H1 (cell line): ENCODE measurements at regions not wholly inside any gene's neighbourhood (a gene's known extent, or its start where the extent isn't known, plus 50 kb on each side); places are given as distances from the start of the nearest gene placed in this dataset.

Source experiments
- EP300 ChIP-seq, 2 experiments: IDR thresholded peaks; 1 replicate in 1 of 2; 2 replicates in 1 of 2; pipeline ENCODE4 v1.6.1; 2011 to 2012; ENCODE audit warnings: low read depth in 2 of 2, low read length in 2 of 2, mild to moderate bottlenecking in 2 of 2, borderline replicate concordance in 1 of 2, inconsistent platforms in 1 of 2, moderate library complexity in 1 of 2
- POLR2AphosphoS5 ChIP-seq: IDR thresholded peaks from 2 replicates; pipeline ENCODE4 v1.6.1; 2011; ENCODE audit warnings: low read depth, low read length
- POU5F1 ChIP-seq: IDR thresholded peaks from 2 replicates; pipeline ENCODE4 v1.6.1; 2011; ENCODE audit warnings: low read depth, mild to moderate bottlenecking, low read length, moderate library complexity
- RNF2 ChIP-seq: fragments of 200-900, 300-1000 bp; sonication (generic); IDR thresholded peaks from 2 replicates; pipeline ENCODE4 v1.7.1; 2016; ENCODE audit warnings: borderline replicate concordance, low read depth, mild to moderate bottlenecking, antibody characterized with exemption, low read length; ENCODE audit not compliant: poor library complexity, severe bottlenecking; ENCODE audit errors: missing control alignments
- SRF ChIP-seq: IDR thresholded peaks from 2 replicates; pipeline ENCODE4 v1.6.1; 2011; ENCODE audit warnings: mild to moderate bottlenecking, low read depth, low read length, moderate library complexity
- TAF7 ChIP-seq: optimal IDR thresholded peaks from 2 replicates; pipeline ENCODE3; 2011; ENCODE audit warnings: low read depth, mild to moderate bottlenecking, inconsistent platforms, low read length, moderate library complexity, borderline replicate concordance

DNA sequence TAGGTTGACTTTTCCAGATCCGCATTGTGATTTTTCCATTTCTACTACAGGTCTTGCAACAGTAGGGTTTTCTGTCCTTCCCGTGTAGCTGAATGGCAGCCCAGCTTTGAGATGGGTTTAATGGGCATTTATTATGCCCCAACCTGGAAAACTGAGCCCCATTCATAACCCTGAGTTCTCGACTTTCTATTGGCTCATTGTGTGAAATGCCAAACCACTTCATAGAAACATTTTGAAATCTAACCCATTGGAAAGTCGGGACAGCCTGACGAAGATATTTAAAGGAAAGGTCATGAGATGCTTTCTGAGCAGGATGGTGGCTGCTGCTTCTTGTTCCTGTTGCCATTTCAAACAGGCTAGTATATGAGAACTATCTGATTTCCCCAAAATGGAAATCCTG lies 203.5 kb downstream of the ZFP36L2 start (continued):
- no peak for TF ChIP-seq RNF2
- no peak for TF ChIP-seq SRF
- TF ChIP-seq POU5F1 = no peak
- TF ChIP-seq TAF7 = no peak
- TF ChIP-seq POLR2AphosphoS5 = no peak
- no peak for TF ChIP-seq EP300 (IDR thresholded peaks at IDR 0.05; ENCODE audit: borderline replicate concordance in 1 of 2, low read depth in 2 of 2, low read length in 2 of 2)
